ENCODE measurements at regions not wholly inside any gene's neighbourhood (a gene's known extent, or its start where the extent isn't known, plus 50 kb on each side); places are given as distances from the start of the nearest gene placed in this dataset.

DNA sequence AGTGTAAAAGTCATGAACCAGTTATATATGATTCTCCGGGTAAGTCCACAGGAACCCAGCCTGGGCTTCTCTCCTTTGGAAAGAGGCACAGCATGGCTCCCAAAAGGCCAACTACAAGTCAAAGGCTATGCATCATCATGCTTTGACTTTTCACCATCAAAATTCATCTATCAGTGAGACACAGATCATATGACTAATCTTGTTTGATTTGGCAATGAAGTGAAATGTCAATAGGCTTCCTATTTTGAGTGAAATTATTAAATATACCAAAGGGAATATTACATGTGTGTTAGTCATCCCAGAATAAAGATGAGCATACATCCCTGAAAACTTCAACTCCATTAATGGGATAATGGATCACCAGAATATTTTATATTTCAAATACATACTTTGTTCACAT lies 83.5 kb upstream of the ADGRL2 start:
- no peak overlapping the region for H3K4me3 ChIP-seq (ENCODE audit: low read depth, low read length)
- TF ChIP-seq, protein P1, sequence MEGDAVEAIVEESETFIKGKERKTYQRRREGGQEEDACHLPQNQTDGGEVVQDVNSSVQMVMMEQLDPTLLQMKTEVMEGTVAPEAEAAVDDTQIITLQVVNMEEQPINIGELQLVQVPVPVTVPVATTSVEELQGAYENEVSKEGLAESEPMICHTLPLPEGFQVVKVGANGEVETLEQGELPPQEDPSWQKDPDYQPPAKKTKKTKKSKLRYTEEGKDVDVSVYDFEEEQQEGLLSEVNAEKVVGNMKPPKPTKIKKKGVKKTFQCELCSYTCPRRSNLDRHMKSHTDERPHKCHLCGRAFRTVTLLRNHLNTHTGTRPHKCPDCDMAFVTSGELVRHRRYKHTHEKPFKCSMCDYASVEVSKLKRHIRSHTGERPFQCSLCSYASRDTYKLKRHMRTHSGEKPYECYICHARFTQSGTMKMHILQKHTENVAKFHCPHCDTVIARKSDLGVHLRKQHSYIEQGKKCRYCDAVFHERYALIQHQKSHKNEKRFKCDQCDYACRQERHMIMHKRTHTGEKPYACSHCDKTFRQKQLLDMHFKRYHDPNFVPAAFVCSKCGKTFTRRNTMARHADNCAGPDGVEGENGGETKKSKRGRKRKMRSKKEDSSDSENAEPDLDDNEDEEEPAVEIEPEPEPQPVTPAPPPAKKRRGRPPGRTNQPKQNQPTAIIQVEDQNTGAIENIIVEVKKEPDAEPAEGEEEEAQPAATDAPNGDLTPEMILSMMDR (IDR thresholded peaks at IDR 0.05; ENCODE audit: borderline replicate concordance, insufficient read depth, low read depth, low read length), result no peak

DNA sequence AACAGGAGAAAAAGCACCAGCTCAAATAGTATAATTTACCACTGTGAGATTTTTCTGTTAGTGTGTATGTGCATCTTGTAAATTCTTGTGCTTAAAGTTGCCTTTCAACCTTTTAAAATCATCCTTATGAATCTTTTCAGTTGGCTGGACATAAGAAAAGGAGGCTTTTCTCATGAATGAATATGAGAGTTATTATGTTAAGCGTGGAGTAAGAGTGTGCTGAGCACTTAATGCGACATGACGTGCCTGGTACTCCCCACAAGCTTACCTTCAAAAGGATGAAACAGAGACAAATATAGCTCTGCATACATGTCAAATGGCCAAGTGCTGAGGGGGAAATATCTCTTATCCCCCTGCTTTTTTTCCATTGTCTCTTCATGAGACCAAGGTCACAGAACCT lies 85.3 kb upstream of the ADGRL2 start:
- no peak overlapping the region for H3K4me3 ChIP-seq (ENCODE audit: low read depth, low read length)
- TF ChIP-seq, protein P1 (IDR thresholded peaks at IDR 0.05; ENCODE audit: borderline replicate concordance, insufficient read depth, low read depth, low read length), result no peak

DNA sequence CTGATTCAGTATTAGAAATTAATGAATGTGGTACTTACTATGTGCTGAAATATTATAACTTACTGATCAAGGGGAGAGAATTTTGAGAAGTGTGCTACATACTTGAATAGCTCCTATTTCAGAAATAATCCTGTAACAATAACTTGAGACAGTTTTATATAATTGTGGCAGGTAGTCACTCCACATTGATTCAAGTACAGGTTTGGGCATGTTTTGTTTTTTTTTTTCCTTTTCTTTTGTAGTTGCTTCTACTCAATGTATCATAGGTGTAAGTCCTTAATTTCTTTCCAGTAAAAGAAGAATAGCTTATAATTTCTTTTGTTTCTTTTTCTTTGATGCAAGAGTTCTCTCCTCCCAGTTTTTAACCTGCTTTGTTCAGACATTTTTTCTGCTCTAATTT lies 86.1 kb upstream of the ADGRL2 start:
- TF ChIP-seq, protein P1 (IDR thresholded peaks at IDR 0.05; ENCODE audit: borderline replicate concordance, insufficient read depth, low read depth, low read length), result no peak
- no peak overlapping the region for H3K4me3 ChIP-seq (ENCODE audit: low read depth, low read length)

DNA sequence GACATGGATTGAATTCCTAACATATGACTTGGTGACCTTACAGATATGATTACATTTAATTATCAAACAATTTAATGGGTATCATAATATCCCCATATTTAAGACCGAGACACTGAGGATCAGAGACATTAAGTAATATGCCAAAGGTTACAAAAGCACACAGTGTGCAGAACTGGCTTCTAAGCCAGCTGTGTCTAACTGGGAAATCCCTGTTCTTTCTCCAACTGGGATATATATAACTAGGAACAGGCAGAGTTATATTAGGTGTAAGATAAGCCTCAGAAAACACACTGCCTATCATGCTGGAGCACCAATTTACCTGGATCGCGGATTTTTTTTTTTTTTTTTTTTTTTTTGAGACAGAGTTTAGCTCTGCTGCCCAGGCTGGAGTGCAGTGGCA lies 88.3 kb upstream of the ADGRL2 start:
- TF ChIP-seq, protein P1 (IDR thresholded peaks at IDR 0.05; ENCODE audit: borderline replicate concordance, insufficient read depth, low read depth, low read length), result no peak
- no peak overlapping the region for H3K4me3 ChIP-seq (ENCODE audit: low read depth, low read length)

DNA sequence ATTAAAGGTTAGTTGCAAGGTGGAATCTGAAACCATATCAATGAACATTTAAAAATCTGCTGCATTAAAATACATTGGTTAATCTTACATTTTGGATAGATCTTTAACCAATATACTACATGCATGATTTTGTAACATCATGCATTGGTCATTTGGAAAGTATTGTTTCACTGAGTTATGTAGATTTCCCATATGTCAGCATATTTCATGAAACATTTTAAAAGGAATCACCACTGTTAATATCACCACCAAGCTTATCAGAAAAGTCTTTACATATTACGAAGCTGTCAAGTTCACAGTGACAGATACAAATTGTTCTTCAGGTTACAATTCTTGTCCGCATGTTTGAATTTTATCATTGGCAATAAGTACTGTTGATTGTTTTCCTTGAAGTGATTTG lies 89.9 kb upstream of the ADGRL2 start:
- TF ChIP-seq, protein P1 (IDR thresholded peaks at IDR 0.05; ENCODE audit: borderline replicate concordance, insufficient read depth, low read depth, low read length), result no peak

DNA sequence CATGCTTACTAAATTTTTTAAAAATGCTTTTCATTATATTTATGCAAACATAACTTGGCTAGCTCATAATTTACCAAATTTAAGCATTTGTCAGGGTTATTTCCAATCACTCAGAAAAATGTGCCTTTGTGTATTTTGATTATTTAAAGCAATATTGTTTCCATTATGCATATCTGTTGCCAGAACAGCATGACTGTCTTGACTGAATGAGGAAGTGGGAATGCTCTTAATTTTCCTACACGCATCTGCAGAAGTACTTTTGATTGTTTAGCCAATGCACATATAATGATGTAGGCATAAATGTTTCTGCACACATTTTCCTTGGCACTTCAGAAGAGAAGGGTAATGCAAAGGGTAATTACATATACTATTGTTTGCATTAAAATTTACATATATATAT lies 92.5 kb upstream of the ADGRL2 start:
- no peak overlapping the region for H3K4me3 ChIP-seq (ENCODE audit: low read depth, low read length)
- TF ChIP-seq, protein P1 (IDR thresholded peaks at IDR 0.05; ENCODE audit: borderline replicate concordance, insufficient read depth, low read depth, low read length), result no peak

More for the DNA sequence above, 89.9 kb upstream of the ADGRL2 start:
- H3K4me3 ChIP-seq (ENCODE audit: low read depth, low read length), result no peak overlapping the region

DNA sequence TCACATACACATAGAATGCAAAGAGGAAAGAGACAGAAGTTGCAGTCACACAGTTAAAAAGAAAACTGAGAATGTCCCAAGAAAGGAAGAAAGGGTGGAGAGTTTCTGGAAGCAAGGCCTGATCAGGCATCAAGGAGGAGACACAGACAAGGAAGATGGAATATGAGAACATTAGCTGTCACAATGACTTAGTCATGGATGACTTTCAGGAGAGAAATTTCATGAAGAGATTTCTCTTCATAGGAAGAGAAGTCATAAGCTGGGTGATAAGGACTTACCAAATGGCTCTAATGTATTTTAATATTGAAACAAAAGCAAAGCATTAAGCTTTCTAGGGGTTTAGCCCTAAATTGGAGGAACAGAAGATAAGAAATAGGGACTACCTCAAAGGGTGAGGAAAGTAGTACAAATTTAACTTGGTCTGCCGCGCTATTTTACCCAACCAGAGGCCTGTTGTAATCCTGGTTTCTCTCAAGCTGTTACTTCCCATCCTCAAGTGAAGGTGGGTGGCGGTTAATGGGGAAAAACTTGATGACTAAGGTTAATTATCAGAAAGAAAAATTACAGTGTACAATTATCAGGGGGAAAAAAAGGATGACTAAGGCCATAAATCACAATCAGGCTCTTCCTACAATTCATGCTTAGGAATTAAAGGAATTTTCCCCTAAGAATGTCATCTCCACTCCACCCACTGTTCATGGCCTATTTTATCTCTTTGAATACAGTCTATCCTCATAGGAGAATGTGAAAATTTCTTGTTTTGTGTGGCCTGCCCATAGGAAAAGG lies 93.9 kb upstream of the ADGRL2 start:
- no peak overlapping the region for H3K4me3 ChIP-seq (ENCODE audit: low read depth, low read length)
- TF ChIP-seq, protein P1 (IDR thresholded peaks at IDR 0.05; ENCODE audit: borderline replicate concordance, insufficient read depth, low read depth, low read length), result no peak

All from GM12875 (cell line).